ENCODE measurements at regions not wholly inside any gene's neighbourhood (a gene's known extent, or its start where the extent isn't known, plus 50 kb on each side); places are given as distances from the start of the nearest gene placed in this dataset.

- no peaks in the 10 kb centered on the region for H3K9me3 ChIP-seq (ENCODE audit: control insufficient read depth in 1 of 2, insufficient read depth in 1 of 2, low read length in 2 of 2)
- H3K4me1 Mint-ChIP-seq (ENCODE audit: low read depth) = no peaks in the 10 kb centered on the region
- H3K27ac Mint-ChIP-seq = no peak overlapping the region
- no peaks in the 10 kb centered on the region for H3K36me3 ChIP-seq (ENCODE audit: insufficient read depth, low read length)
- peaks cover 2% of the 10 kb centered on the region for H3K9me3 Mint-ChIP-seq
- DNase-seq (no peak), ATAC-seq (ENCODE audit: poor library complexity) (no peak)
- H3K4me1 ChIP-seq (ENCODE audit: insufficient read depth, low read length) = no peaks in the 10 kb centered on the region
- no peak overlapping the region for H3K4me3 ChIP-seq (ENCODE audit: low read length)
- intact Hi-C loops (cut with DNase I, micrococcal nuclease) = no loop called here
- no peaks in the 10 kb centered on the region for H3K36me3 Mint-ChIP-seq (ENCODE audit: low read depth)
- ChIA-PET POLR2A (no interaction called here), CTCF (no interaction called here)
- no peaks in the 10 kb centered on the region for H3K27me3 ChIP-seq (ENCODE audit: control insufficient read depth in 1 of 2, insufficient read depth in 2 of 2, low read length in 2 of 2)
- no peaks in the 10 kb centered on the region for H3K27me3 Mint-ChIP-seq
- no peak for TF ChIP-seq CTCF (IDR thresholded peaks at IDR 0.05)
- no peak overlapping the region for H3K27ac ChIP-seq (ENCODE audit: low read depth in 1 of 2, low read length in 2 of 2)
- no peak overlapping the region for H3K4me3 Mint-ChIP-seq
These were observed 289.5 kb upstream of the SLC30A5 start for GRCh38 chr5:68804343-68804742.

- H3K27me3 ChIP-seq (ENCODE audit: control insufficient read depth in 1 of 2, insufficient read depth in 2 of 2, low read length in 2 of 2) = no peaks in the 10 kb centered on the region
- no peak for DNase-seq
- ChIA-PET CTCF (no interaction called here), POLR2A (no interaction called here)
- H3K27me3 Mint-ChIP-seq = no peaks in the 10 kb centered on the region
- H3K4me3 Mint-ChIP-seq = no peak overlapping the region
- intact Hi-C loops (cut with DNase I, micrococcal nuclease) = no loop called here
- H3K9me3 ChIP-seq (ENCODE audit: control insufficient read depth in 1 of 2, insufficient read depth in 1 of 2, low read length in 2 of 2) = no peaks in the 10 kb centered on the region
- H3K4me3 ChIP-seq (ENCODE audit: low read length) = no peak overlapping the region
- no peak for ATAC-seq (ENCODE audit: poor library complexity)
- H3K9me3 Mint-ChIP-seq = peaks cover 2% of the 10 kb centered on the region
- no peak overlapping the region for H3K27ac ChIP-seq (ENCODE audit: low read depth in 1 of 2, low read length in 2 of 2)
- no peaks in the 10 kb centered on the region for H3K4me1 Mint-ChIP-seq (ENCODE audit: low read depth)
- no peaks in the 10 kb centered on the region for H3K36me3 Mint-ChIP-seq (ENCODE audit: low read depth)
- no peak overlapping the region for H3K27ac Mint-ChIP-seq
- no peaks in the 10 kb centered on the region for H3K36me3 ChIP-seq (ENCODE audit: insufficient read depth, low read length)
- H3K4me1 ChIP-seq (ENCODE audit: insufficient read depth, low read length) = no peaks in the 10 kb centered on the region
- TF ChIP-seq CTCF (IDR thresholded peaks at IDR 0.05) = no peak
These were observed 288.4 kb upstream of the SLC30A5 start for GRCh38 chr5:68805444-68805843.

- intact Hi-C loops (cut with DNase I, micrococcal nuclease) = no loop called here
- CTCF ChIA-PET = no interaction called here
- DNase-seq (no peak), ATAC-seq (ENCODE audit: poor library complexity) (no peak)
- no peak for TF ChIP-seq CTCF (IDR thresholded peaks at IDR 0.05)
- Histone ChIP-seq H3K36me3 (ENCODE audit: insufficient read depth, low read length) (no peaks in the 10 kb centered on the region), H3K9me3 (ENCODE audit: control insufficient read depth in 1 of 2, insufficient read depth in 1 of 2, low read length in 2 of 2) (peaks cover 0 to 3% of the 10 kb centered on the region in 2 experiments), H3K27ac (ENCODE audit: low read depth in 1 of 2, low read length in 2 of 2) (no peak overlapping the region), H3K4me1 (ENCODE audit: insufficient read depth, low read length) (no peaks in the 10 kb centered on the region), H3K27me3 (ENCODE audit: control insufficient read depth in 1 of 2, insufficient read depth in 2 of 2, low read length in 2 of 2) (peaks cover 4 to 6% of the 10 kb centered on the region in 2 experiments), H3K4me3 (ENCODE audit: low read length) (no peak overlapping the region)
- no peaks in the 10 kb centered on the region for H3K4me1 Mint-ChIP-seq (ENCODE audit: low read depth)
- H3K36me3 Mint-ChIP-seq (ENCODE audit: low read depth) = no peaks in the 10 kb centered on the region
- H3K9me3 Mint-ChIP-seq = no peaks in the 10 kb centered on the region
- H3K27me3 Mint-ChIP-seq = peaks cover 24% of the 10 kb centered on the region
- no peak overlapping the region for H3K4me3 Mint-ChIP-seq
- no peak overlapping the region for H3K27ac Mint-ChIP-seq
- POLR2A ChIA-PET = no interaction called here
These were observed 276.2 kb upstream of the SLC30A5 start for GRCh38 chr5:68817632-68818031.

Data from CD4-positive, alpha-beta T cell (primary cell).